Mesothelial cell of epicardium (in vitro differentiated cells): ENCODE measurements at regions not wholly inside any gene's neighbourhood (a gene's known extent, or its start where the extent isn't known, plus 50 kb on each side); places are given as distances from the start of the nearest gene placed in this dataset.
"Not testable (repeated sequence)": the region's sequence is repeated elsewhere in the genome, so short reads cannot be mapped to it uniquely, and the experiment has no call there.

Source experiments
- DNase-seq, 2 experiments: peaks; one replicate each; pipeline ENCODE4 v3.0.0; 2021; ENCODE audit warnings: low spot score in 2 of 2; ENCODE audit not compliant: unreplicated experiment in 2 of 2
- H3K27ac Mint-ChIP-seq: 2 replicates; pipeline ENCODE4 v1.8.0; 2021; ENCODE audit warnings: mixed read lengths
- H3K27me3 Mint-ChIP-seq: 2 replicates; pipeline ENCODE4 v1.8.0; 2021; ENCODE audit warnings: low read depth, mixed read lengths
- H3K36me3 Mint-ChIP-seq: 2 replicates; pipeline ENCODE4 v1.8.0; 2021; ENCODE audit warnings: mixed read lengths
- H3K4me1 Mint-ChIP-seq: 2 replicates; pipeline ENCODE4 v1.8.0; 2021; ENCODE audit warnings: mixed read lengths
- H3K4me3 Mint-ChIP-seq: 2 replicates; pipeline ENCODE4 v1.8.0; 2021; ENCODE audit warnings: mild to moderate bottlenecking, moderate library complexity, mixed read lengths
- H3K9me3 Mint-ChIP-seq: 2 replicates; pipeline ENCODE4 v1.8.0; 2021; ENCODE audit warnings: mixed read lengths
- CTCF ChIP-seq: fragments of 200-600 bp; sonication (generic); IDR thresholded peaks from one replicate; pipeline ENCODE4 v1.5.0; 2021; ENCODE audit warnings: antibody characterized with exemption; ENCODE audit not compliant: unreplicated experiment

- peaks cover 28% of the 10 kb centered on the region for H3K4me1 Mint-ChIP-seq
- no peaks in the 10 kb centered on the region for H3K36me3 Mint-ChIP-seq
- DNase-seq = no peak
- H3K27ac Mint-ChIP-seq = no peak overlapping the region
- H3K4me3 Mint-ChIP-seq = no peak overlapping the region
- peaks cover 9% of the 10 kb centered on the region for H3K27me3 Mint-ChIP-seq
- no peak for TF ChIP-seq CTCF
- peaks cover 9% of the 10 kb centered on the region for H3K9me3 Mint-ChIP-seq
Observed at GRCh38 chr6:3533981-3534380, 77.1 kb upstream of the SLC22A23 start.

GRCh38 chr6:3532296-3532916 lies 75.6 kb upstream of the SLC22A23 start:
- Mint-ChIP-seq H3K4me3 (no peak overlapping the region), H3K9me3 (peaks cover 9% of the 10 kb centered on the region), H3K4me1 (peaks cover 27% of the 10 kb centered on the region), H3K27ac (no peak overlapping the region), H3K36me3 (no peaks in the 10 kb centered on the region), H3K27me3 (peaks cover 6% of the 10 kb centered on the region)
- DNase-seq = no peak
- TF ChIP-seq CTCF = no peak

- peaks cover 6% of the 10 kb centered on the region for H3K27me3 Mint-ChIP-seq
Observed at GRCh38 chr6:3531481-3531880, 74.6 kb upstream of the SLC22A23 start.

GRCh38 chr6:3530515-3530914 lies 73.7 kb upstream of the SLC22A23 start:
- DNase-seq = no peak
- no peak overlapping the region for H3K4me3 Mint-ChIP-seq
- no peaks in the 10 kb centered on the region for H3K36me3 Mint-ChIP-seq
- H3K27me3 Mint-ChIP-seq = peaks cover 6% of the 10 kb centered on the region
- peaks cover 9% of the 10 kb centered on the region for H3K9me3 Mint-ChIP-seq
- TF ChIP-seq CTCF = no peak
- no peak overlapping the region for H3K27ac Mint-ChIP-seq
- H3K4me1 Mint-ChIP-seq = peaks cover 20% of the 10 kb centered on the region

More at GRCh38 chr6:3531481-3531880, 74.6 kb upstream of the SLC22A23 start:
- no peak for DNase-seq
- Mint-ChIP-seq H3K4me3 (no peak overlapping the region), H3K27ac (no peak overlapping the region), H3K36me3 (no peaks in the 10 kb centered on the region), H3K9me3 (peaks cover 9% of the 10 kb centered on the region), H3K4me1 (peaks cover 28% of the 10 kb centered on the region)
- TF ChIP-seq CTCF = no peak

GRCh38 chr6:3529721-3530120 lies 72.9 kb upstream of the SLC22A23 start:
- Mint-ChIP-seq H3K36me3 (no peaks in the 10 kb centered on the region), H3K4me1 (peaks cover 12% of the 10 kb centered on the region), H3K4me3 (no peak overlapping the region), H3K9me3 (peaks cover 9% of the 10 kb centered on the region), H3K27ac (no peak overlapping the region), H3K27me3 (peaks cover 6% of the 10 kb centered on the region)
- TF ChIP-seq CTCF = no peak
- DNase-seq = no peak

GRCh38 chr6:3529232-3529631 lies 72.4 kb upstream of the SLC22A23 start:
- no peak for TF ChIP-seq CTCF
- Mint-ChIP-seq H3K4me3 (no peak overlapping the region), H3K27ac (no peak overlapping the region), H3K9me3 (peaks cover 9% of the 10 kb centered on the region), H3K4me1 (peaks cover 15% of the 10 kb centered on the region), H3K36me3 (no peaks in the 10 kb centered on the region), H3K27me3 (peaks cover 6% of the 10 kb centered on the region)
- DNase-seq = no peak

- not testable (repeated sequence) for H3K27ac Mint-ChIP-seq, DNase-seq, H3K9me3 Mint-ChIP-seq, H3K27me3 Mint-ChIP-seq, H3K36me3 Mint-ChIP-seq, H3K4me3 Mint-ChIP-seq
- peaks cover 22% of the 10 kb centered on the region for H3K4me1 Mint-ChIP-seq
Observed at GRCh38 chr6:3528081-3528671, 71.3 kb upstream of the SLC22A23 start.
